ENCODE measurements at regions not wholly inside any gene's neighbourhood (a gene's known extent, or its start where the extent isn't known, plus 50 kb on each side); places are given as distances from the start of the nearest gene placed in this dataset.

GRCh38 chr7:130880668-130881067 lies 146.7 kb upstream of the KLF14 start:
- no peak for DNase-seq (ENCODE audit: low read depth in 3 of 3)

GRCh38 chr7:130881091-130881798 lies 147.2 kb upstream of the KLF14 start:
- DNase-seq (ENCODE audit: low read depth in 3 of 3): no peak

- no peak for DNase-seq (ENCODE audit: low read depth in 3 of 3)
Observed at GRCh38 chr7:130881799-130882141, 147.8 kb upstream of the KLF14 start.

- DNase-seq (ENCODE audit: low read depth in 3 of 3): no peak
Observed at GRCh38 chr7:130882396-130882795, 148.4 kb upstream of the KLF14 start.

GRCh38 chr7:130883928-130884327 lies 149.9 kb upstream of the KLF14 start:
- no peak for DNase-seq (ENCODE audit: low read depth in 3 of 3)

- no peak for DNase-seq (ENCODE audit: low read depth in 3 of 3)
Observed at GRCh38 chr7:130884437-130885417, 150.7 kb upstream of the KLF14 start.

GRCh38 chr7:130886438-130887135 lies 152.6 kb upstream of the KLF14 start:
- no peak for DNase-seq (ENCODE audit: low read depth in 3 of 3)

GRCh38 chr7:130887182-130887956 lies 153.4 kb upstream of the KLF14 start:
- no peak for DNase-seq (ENCODE audit: low read depth in 3 of 3)

GRCh38 chr7:130887957-130888371 lies 154.0 kb upstream of the KLF14 start:
- DNase-seq (ENCODE audit: low read depth in 3 of 3): no peak

- DNase-seq (ENCODE audit: low read depth in 3 of 3): no peak
Observed at GRCh38 chr7:130888468-130888867, 154.5 kb upstream of the KLF14 start.

GRCh38 chr7:130890176-130891020 lies 156.4 kb upstream of the KLF14 start:
- DNase-seq (ENCODE audit: low read depth in 3 of 3): no peak

GRCh38 chr7:130891254-130892094 lies 157.5 kb upstream of the KLF14 start:
- DNase-seq (ENCODE audit: low read depth in 3 of 3): no peak

- DNase-seq (ENCODE audit: low read depth in 3 of 3): no peak
Observed at GRCh38 chr7:130893441-130893894, 159.5 kb upstream of the KLF14 start.

- DNase-seq (ENCODE audit: low read depth in 3 of 3): no peak
Observed at GRCh38 chr7:130894146-130894908, 160.3 kb upstream of the KLF14 start.

GRCh38 chr7:130894909-130895750 lies 161.1 kb upstream of the KLF14 start:
- DNase-seq (ENCODE audit: low read depth in 3 of 3): no peak

- DNase-seq (ENCODE audit: low read depth in 3 of 3): no peak
Observed at GRCh38 chr7:130896051-130896881, 162.3 kb upstream of the KLF14 start.
